Forelimb muscle (tissue), 1 donor: ENCODE measurements at regions not wholly inside any gene's neighbourhood (a gene's known extent, or its start where the extent isn't known, plus 50 kb on each side); places are given as distances from the start of the nearest gene placed in this dataset.
A peak's percentile ranks its signal among the peaks of the same experiment; 100 is the strongest.
"Not testable (repeated sequence)": the region's sequence is repeated elsewhere in the genome, so short reads cannot be mapped to it uniquely, and the experiment has no call there.

Experiments used
- DNase-seq: peaks from one replicate; pipeline ENCODE4 v3.0.0-alpha.2; 2013; ENCODE audit warnings: low read depth

DNA sequence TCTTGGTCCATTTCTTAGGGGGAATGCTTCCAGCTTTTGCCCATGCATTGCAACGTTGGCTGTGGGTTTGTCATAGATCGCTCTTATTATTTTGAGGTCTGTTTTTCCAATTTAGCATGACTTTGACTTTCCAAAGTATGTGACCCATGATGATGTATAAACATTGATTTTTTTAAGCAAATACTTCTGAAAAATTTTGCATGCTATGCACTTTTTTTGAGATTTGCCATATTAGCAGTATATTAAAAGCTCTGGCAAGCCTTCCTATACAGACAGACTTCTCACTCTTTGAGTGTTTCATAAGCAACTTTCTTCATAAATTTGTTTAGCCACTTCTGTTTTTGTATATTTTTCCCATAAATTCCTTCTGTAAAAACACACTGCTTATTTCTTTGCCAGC is 746.4 kb upstream of the LCORL start:
- DNase-seq = no peak

DNA sequence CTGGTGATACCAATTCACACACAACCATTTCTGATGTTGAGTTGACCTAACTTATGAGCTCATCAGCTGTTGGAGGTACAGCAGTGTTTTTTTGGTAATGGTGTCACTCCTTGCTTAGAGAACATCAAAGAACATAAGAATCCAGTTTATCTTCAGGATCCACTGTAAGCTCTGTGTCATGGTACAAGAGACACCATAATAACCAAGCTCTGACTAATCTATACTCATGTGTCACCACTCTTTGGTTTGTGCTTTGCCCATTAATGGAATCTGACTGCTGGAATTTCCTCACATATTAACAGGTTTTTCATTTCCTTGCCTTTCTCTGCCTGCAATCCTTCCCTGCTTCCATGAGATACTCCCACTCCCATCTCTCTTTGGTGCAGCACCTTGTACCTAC is 735.1 kb upstream of the LCORL start:
- no peak for DNase-seq

DNA sequence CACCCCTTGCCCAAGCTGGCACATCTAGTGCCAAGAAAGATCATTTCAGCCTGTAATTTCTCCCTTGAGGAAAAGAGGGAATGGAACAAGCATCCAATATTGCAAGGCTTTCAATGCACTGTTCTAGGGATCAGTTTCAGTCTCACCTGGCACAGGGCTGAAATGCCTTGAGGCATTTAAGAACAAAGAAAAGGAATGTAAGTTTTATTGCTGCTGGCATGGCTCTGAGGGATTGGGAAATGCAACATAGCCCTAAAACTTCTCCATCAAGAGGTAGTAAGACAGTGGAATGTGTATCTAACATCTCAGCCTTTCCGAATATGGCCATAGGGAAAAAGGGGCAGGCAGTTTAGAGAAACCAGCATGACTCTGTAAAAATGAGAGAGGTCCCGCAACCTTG is 732.6 kb upstream of the LCORL start:
- no peak for DNase-seq

DNA sequence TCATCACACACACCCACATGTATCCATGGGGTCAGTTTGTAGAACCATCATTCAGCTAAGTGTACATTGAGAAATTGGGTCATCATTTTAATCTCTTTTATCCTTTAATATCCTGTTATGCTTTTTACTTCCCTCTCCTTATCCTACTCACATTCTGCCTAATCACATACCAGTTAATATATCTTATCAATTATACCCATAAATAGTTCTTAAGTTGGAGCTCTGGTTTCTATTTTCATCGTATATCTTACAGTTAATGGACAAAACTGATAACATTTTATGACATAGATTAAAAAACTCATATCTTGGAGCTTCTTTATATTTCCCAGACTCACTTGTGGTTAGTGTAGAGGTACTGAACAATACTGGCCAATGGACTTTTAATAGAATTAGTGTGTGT is 729.5 kb upstream of the LCORL start:
- no peak for DNase-seq

DNA sequence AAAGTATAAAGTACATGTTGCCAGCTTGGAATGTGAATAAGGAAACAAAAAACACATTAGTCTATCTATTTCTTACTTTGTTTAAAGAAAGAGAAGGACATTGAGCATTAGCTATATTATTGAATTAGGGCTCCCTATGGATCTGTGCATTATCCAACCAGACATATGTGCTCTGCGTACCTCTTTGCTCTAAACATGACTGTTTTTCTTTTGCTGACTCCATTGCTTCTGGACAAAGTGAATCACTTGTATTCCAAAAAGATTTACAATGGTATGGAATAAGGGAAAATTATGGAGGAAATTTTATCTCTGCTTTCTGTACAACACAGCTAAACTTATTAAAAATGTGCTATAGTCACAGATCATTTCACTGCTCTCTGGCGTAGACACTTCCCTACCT is 727.8 kb upstream of the LCORL start:
- DNase-seq = no peak

DNA sequence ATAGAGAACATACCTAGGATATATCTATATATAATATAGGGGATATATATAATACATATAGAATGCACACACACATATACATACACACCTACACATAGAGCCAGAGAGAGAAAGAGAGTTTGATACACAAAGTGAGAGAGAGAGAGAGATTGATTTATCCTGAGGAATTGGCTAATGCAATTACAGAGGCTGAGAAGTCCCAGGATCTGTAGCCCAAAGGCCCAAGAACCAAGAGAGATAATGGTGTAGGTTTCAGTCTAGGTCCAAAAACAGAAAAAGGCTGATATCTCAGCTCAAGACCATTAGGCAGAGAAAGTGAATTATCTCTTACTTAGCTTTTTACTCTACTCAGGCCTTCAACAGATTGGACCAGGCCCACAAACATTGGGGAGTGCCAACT is 715.0 kb upstream of the LCORL start:
- no peak for DNase-seq

DNA sequence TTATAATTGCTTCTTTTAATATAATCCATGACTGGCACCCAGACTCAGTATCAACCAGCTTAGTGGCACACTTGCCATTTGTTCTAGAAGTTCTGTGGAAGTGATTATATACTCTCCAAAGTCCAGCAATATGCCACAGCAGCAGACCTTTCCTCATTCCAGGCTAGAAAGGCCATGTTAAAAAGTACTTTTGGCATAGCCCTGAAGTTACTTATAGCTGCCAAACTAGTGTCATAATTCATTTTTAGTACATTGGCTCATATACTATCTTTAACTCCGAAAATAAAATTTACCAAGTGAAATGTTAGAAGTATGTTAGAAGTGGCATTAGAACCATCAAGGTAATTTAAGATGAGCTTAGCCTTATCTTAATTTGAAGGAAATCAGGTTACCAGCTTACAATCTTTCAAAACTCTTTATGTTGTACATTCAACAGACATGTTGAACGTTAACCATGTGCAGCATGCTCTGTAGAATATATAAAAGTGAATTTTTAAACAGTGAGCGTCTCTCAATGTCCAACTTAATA is 714.2 kb upstream of the LCORL start:
- DNase-seq = no peak

DNA sequence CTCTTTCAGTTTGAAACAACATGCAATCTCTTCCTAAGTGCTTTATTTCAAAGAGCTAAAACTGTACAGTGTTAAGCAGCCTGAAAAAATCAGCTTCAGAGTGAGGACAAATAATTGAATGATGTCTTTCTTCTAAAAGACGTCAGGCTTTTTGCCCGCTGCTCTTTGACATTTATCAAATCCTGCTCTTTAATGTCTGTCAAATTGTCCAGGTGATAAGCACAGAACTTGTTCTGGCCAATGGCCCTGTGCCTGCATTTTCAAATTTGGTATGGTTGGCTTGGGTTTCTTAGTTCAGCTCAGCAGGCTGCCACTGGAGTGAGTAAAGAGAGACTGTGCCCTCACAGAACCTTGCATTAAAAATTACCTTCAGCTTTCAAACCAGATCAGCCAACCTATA is 712.9 kb upstream of the LCORL start:
- DNase-seq = no peak

DNA sequence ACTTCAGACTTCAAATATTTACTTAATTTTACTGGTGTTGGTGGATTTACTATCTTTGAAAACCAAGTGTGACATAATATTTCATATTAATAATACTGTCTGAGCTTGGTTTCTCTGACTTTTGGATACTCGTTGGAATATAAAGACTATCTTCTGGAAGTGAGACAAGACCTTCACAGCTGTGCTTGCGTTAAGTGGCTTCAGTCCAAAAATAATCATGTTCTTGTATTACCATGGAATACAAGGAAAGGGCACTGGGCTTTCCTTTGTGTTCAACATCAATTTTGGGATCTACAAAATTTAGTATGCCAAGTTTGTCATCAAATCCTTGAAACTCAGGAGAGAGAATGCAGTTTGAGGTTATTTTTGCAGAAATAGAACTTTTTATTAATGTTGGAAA is 712.4 kb upstream of the LCORL start:
- peak; percentile 48 for DNase-seq

DNA sequence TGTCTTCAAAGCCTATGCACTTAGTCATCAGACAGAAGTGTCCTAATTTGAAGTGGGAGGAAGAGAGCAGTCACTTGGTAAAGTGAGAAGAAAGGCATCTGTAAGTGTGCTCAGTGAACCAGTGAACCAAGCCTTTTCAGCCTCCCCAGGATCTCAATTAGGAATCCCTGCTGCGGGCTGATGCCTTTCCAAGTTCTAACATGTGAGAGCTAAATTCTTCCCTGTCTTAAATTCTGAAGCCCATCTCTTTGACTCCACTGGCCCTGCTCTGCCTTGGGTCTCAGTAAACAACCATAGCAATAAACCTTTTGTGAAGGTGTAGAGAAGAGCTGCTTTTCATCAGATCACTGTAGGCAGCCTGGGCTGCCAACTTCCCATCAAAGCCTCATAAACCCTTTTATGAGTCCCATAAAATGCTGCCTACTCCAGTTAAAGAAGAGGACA is 701.2 kb upstream of the LCORL start:
- DNase-seq = no peak

DNA sequence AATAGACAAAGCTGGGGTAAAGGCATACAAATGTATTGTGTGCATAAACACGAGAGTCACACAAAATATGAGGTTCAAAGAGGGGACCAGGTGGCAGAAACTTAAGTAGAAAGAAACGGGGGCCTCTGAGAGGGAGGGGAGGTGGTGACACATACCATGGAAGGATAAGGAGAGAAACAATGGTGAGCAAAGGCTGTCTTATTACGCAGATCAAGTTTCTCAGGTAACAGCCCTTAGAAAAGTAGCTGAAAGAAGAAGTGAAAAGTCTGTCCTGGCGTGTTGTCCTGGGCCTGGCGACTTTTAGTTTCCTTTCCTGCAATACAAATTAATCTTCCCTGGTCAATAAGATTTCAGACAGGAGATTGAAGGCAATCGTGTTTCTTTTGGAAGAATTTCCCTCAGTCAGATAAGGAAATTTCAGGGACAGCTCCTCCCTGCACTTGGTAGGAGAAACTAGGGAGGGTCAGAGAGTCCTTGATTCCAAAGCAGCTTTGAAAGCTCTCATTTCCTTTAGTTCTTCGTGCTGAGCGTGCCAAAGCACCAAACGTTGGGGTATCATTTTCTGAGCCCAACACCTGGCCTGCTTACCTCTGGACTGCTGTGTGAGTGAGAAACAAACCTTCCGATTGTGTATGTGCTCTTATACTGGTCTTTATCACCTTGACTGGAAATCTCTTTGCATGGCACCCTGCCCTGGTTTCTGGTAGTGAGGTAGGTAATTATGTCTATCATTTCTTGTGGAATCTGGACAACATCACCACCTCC is 676.7 kb upstream of the LCORL start:
- no peak for DNase-seq

DNA sequence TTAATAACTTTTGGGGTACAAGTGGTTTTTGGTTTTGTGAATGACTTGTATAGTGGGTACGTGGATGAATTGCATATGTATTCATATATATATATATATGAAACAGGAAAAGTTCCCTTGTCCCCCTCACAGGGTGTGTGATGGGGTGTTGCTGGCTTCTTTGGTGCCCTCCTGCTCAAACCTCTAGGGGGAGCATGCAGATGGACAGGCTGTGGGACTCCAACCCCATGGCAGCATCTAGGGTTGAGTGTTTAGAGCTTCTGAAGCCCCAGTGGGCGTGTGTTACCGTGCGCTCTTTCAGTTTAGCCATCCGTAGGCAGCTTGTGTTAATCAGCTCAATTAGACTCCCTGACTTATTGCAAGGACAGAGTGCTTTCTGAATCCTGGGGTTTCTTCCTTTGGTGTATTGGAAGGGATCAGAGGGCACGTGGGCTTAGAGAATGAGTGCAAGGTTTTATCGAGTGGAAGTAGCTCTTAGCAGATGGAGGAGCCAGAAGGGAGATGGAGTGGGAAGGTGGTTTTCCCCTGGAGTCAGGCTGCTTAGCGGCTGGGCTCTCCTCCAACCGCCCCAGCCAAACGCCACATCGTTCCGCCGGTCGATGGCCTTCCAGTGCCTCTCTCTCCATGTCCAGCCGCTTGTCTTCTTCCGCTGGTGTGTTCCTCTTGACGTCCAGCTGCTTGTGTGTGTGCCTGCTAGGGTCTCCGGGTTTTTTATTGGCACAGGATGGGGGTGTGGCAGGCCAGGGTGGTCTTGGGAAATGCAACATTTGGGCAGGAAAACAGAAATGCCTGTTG is 674.4 kb upstream of the LCORL start:
- DNase-seq = no peak

DNA sequence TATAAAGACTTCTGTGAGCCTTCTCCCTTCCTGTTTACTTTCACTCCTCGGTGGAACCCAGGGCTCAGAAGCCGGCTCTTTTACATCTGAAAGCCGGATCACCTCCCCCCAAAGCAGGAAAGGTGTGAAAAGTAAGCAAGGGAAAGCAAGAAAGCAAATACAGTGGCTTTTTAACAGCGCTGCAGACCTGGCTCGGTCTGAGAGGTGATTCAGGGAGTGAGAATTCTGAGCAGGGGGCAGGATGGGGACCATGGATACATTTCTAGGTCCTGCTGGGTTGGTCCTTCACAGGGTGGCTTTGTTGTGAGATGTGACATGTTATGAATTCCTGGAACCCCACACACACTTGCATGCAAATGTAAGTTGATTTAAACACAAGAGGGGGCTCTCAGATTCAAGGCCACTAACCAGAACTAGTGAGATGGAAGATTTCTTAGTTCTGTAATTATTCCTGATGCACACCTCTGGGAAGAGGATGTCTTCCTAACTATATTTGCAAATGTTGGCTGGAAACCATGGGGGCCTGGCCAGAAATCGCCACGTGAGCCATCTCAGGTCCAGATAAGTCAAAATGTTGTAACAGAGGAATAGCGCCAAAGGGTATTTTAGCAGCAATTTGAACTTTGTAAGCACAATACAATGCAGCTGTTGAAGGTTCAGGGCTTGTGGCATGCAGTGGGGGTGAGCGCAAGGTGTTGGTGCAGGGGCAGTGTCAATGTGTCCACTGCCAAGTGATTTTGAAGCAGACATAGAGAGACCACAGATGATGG is 670.1 kb upstream of the LCORL start:
- no peak for DNase-seq

DNA sequence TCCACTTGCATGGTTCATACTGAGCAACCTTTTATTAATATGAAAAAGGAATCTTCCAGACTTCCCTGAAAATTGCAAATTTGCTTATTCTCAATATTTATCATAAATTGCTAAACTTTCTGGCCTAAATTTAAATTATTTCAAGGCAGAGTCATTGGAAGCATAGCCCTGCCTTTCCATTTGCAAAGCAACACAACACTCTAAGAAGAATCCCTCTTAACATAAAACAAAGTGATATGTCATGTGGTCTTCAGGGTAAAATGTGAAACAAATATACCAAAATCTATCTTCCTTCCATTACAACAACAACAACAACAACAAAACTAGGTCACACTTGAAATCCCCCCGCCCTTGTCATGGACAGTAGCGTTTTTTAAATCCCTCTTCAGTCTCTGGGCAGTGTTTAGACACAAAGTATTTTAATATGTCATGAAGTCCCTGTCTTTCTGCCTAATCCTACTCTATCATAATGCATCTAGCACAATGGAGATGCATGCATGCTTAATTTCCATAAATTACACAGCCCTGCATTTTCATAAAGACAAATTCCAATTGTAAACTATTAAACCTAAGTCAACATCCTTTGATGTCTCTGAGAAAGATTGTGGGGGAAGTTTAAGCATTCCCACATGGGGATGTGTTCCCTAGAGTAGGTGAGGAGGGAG is 668.9 kb upstream of the LCORL start:
- no peak for DNase-seq

DNA sequence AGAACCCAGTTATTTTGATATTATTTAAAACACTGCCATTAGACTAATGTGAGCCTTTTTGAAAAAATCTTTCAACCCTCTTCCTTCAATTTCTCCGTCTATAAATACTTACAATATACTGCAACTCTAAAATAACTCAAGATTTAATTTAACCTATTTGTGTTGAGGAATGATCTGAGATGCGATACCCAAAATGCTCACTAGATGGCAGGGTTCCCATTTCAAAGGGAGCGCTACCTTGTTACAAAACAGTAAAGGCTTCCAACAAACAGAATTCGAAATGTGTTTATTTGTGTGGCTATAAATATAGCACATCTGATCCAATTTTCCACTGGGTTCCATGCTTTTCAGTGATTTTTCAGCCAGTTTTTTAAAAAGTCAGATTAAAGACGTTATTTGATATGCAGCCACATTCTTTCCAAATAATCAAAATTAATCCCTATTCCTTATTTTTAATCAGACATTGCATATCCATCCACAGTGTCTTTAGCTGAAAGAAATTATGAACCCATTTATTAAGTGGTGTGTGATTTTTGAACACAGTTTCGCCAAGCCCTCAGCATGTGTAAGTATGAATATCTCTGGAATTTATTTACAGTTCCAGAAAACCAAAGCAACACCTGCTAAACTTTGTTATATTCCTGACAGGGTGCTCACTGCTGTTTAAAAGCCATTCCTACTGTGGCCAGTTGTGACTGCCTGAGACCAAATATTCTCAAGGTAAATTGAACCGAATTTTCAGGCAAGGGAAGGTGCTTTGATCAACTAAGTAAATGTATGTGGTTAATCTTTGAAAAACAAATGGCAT is 668.0 kb upstream of the LCORL start:
- peak; percentile 66 for DNase-seq

DNA sequence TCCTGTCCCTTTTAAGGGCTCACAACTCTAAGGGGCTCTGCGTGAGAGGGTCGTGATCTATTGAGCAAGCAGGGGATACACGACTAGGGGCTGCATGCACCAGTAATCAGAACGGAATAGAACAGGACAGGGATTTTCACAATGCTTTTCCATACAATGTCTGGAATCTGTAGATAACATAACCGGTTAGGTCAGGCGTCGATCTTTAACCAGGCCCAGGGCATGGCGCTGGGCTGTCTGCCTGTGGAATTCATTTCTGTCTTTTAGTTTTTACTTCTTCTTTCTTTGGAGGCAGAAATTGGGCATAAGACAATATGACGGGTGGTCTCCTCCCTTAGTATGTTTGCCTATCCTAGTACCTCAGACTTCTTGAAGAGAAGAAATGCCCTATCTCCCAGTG is 666.8 kb upstream of the LCORL start:
- not testable (repeated sequence) for DNase-seq

DNA sequence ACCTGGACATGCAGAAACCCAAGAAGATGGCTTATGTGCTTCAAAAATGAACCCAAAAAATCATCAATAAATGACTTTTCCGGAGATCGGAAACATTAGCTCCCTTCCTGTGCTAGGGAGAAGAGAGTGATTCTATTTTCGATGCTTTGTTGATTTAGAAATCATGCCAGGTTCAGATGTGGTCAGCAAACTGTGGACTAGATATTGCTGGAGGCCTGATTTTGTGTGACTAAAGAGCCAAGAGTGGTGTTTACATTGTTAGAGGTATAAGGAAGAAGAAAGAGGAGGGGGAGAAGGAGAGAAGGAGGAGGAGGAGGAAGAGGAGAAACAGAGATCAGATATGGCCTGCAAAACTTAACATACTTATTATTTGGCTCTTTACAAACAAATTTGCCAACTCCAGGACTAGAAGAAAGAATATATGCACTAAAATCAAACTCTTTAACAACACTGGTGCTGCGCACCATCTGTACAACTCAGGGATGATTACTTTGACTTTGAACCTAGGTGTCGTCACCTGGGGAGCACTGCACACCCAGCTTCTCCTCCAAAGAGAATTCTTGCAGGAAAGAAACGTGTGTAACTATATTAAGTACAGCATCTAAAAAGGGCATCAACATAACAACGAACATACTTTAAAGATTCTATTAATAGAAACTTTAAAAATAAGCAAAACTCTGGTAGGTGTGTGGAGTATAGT is 664.9 kb upstream of the LCORL start:
- no peak for DNase-seq

DNA sequence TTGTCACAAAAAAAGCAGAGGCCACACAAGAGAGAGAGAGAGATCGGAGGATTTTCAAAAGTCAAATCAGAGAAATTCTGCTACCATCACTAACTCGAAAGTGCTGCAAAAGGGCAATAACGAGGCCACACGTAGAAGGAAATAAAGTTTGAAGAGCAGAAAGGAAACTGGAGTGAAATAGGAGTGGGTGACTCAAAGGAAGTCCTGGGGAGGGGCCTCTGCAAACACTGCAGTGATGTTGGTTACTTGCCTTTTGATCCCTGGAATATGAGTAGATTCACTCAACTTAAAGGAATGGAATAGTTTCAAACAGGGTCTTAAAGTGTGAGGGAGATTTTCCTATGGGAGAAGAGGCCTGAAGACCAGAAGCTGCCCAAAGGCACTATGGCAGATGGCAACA is 663.4 kb upstream of the LCORL start:
- no peak for DNase-seq

DNA sequence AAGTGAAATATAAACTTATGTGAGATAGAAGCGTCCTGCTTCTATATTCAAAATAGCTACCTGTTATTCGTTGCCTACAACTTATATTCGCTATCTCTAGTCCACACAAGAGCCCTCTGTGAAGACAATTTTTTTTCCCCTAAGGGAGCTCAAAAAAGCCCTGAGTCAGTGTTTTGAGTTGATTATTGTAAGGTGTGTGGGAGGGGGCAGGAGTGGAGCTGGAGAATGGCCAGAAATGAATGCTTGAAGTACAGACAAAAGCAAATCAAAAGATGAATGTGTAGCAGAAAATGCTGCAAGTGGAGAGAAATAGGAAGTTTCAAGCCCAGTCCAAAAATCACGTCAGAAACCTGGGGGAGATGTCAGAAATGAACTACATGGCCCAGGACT is 655.0 kb upstream of the LCORL start:
- no peak for DNase-seq
